SK-N-SH (cell line): ENCODE measurements at regions not wholly inside any gene's neighbourhood (a gene's known extent, or its start where the extent isn't known, plus 50 kb on each side); places are given as distances from the start of the nearest gene placed in this dataset.

Experiments used
- CTCF ChIA-PET: fragments of 300-600, 350-600 bp; formaldehyde crosslinking; extraction: SDS; loops from one replicate; lab custom pipeline; 2021; lab: Yijun Ruan, JAX
- POLR2A ChIA-PET: fragments of 350-600 bp; sonication (Branson Sonifier 250); formaldehyde crosslinking; extraction: SDS; loops from one replicate; lab custom pipeline; 2020; ENCODE audit warnings: antibody characterized with exemption, inconsistent platforms; lab: Yijun Ruan, JAX
- DNase-seq: peaks from one replicate; pipeline ENCODE4 v3.0.0; 2012
- H2AFZ ChIP-seq: fragments of 200-600 bp; sonication (generic); 2 replicates; pipeline ENCODE4 v1.8.1; 2016; ENCODE audit warnings: antibody characterized with exemption, mild to moderate bottlenecking, low read depth
- H3F3A ChIP-seq: fragments of 200-600 bp; sonication (generic); replicated peaks from 2 replicates; pipeline ENCODE3; 2016; ENCODE audit warnings: antibody characterized with exemption, mild to moderate bottlenecking; ENCODE audit not compliant: insufficient read depth
- H3K27ac ChIP-seq, 2 experiments: fragments of 200-500 bp in 1 of 2; fragments of 200-600 bp in 1 of 2; sonication (Bioruptor generic) in 1 of 2; sonication (generic), shearing (Covaris generic) in 1 of 2; 2 replicates each; pipeline versions ENCODE4 v1.5.1 to v1.6.1; 2014 to 2016; ENCODE audit warnings: low read depth in 2 of 2, inconsistent platforms in 1 of 2, low read length in 1 of 2, mild to moderate bottlenecking in 1 of 2, mixed read lengths in 1 of 2
- H3K27me3 ChIP-seq: fragments of 200-600 bp; sonication (generic), shearing (Covaris generic); 2 replicates; pipeline ENCODE4 v1.6.1; 2016; ENCODE audit warnings: mixed run types; ENCODE audit not compliant: insufficient read depth
- H3K36me3 ChIP-seq, 2 experiments: fragments of 200-500 bp in 1 of 2; fragments of 200-600 bp in 1 of 2; sonication (Bioruptor generic) in 1 of 2; sonication (generic) in 1 of 2; replicated peaks in 1 of 2; 2 replicates each; pipeline versions ENCODE3 to v1.5.1; 2014 to 2016; ENCODE audit warnings: low read length in 1 of 2, mild to moderate bottlenecking in 1 of 2; ENCODE audit not compliant: insufficient read depth in 2 of 2, control insufficient read depth in 1 of 2
- H3K4me1 ChIP-seq, 2 experiments: fragments of 200-500 bp in 1 of 2; fragments of 200-600 bp in 1 of 2; sonication (Bioruptor generic) in 1 of 2; sonication (generic), shearing (Covaris generic) in 1 of 2; 2 replicates each; pipeline versions ENCODE4 v1.5.1 to v1.6.1; 2014 to 2016; ENCODE audit warnings: low read depth in 1 of 2, low read length in 1 of 2, mixed run types in 1 of 2; ENCODE audit not compliant: insufficient read depth in 2 of 2, control insufficient read depth in 1 of 2
- H3K4me2 ChIP-seq: fragments of 200-600 bp; sonication (generic), shearing (Covaris generic); 2 replicates; pipeline ENCODE4 v1.6.1; 2017; ENCODE audit warnings: mixed run types
- H3K4me3 ChIP-seq, 2 experiments: fragments of 200-500 bp in 1 of 2; fragments of 200-600 bp in 1 of 2; sonication (Bioruptor generic) in 1 of 2; sonication (generic), shearing (Covaris generic) in 1 of 2; 2 replicates each; pipeline versions ENCODE4 v1.5.1 to v1.8.1; 2014 to 2016; ENCODE audit warnings: low read depth in 2 of 2, inconsistent platforms in 1 of 2, low read length in 1 of 2, mild to moderate bottlenecking in 1 of 2, mixed read lengths in 1 of 2, moderate library complexity in 1 of 2
- H3K79me2 ChIP-seq: fragments of 200-600 bp; sonication (generic); 2 replicates; pipeline ENCODE4 v1.8.1; 2017; ENCODE audit warnings: mild to moderate bottlenecking; ENCODE audit not compliant: insufficient read depth
- H3K9ac ChIP-seq: fragments of 200-600 bp; sonication (generic); 2 replicates; pipeline ENCODE4 v1.6.1; 2017; ENCODE audit warnings: mixed run types
- H3K9me2 ChIP-seq: fragments of 200-600 bp; sonication (generic); 2 replicates; pipeline ENCODE4 v1.6.1; 2017; ENCODE audit warnings: mixed run types
- H3K9me3 ChIP-seq: fragments of 200-600 bp; sonication (generic); 2 replicates; pipeline ENCODE4 v1.6.1; 2017; ENCODE audit warnings: mixed run types, mild to moderate bottlenecking, moderate library complexity
- H4K20me1 ChIP-seq: fragments of 200-600 bp; sonication (generic); 2 replicates; pipeline ENCODE4 v1.6.1; 2017; ENCODE audit warnings: mild to moderate bottlenecking, mixed run types; ENCODE audit not compliant: insufficient read depth
- CHD2 ChIP-seq: fragments of 150-350 bp; IDR thresholded peaks from 2 replicates; pipeline ENCODE4 v1.6.1; 2018; ENCODE audit warnings: low read length; ENCODE audit not compliant: partially characterized antibody
- FOSL2 ChIP-seq: IDR thresholded peaks from 2 replicates; pipeline ENCODE4 v1.4.0; 2012; ENCODE audit warnings: low read depth, mild to moderate bottlenecking, moderate library complexity, borderline replicate concordance
- FOXM1 ChIP-seq: IDR thresholded peaks from 2 replicates; pipeline ENCODE4 v1.4.0; 2012; ENCODE audit warnings: low read depth, mild to moderate bottlenecking
- GABPA ChIP-seq: IDR thresholded peaks from 2 replicates; pipeline ENCODE4 v1.4.0; 2012; ENCODE audit warnings: low read depth, mild to moderate bottlenecking
- GATA2 ChIP-seq: sonication (generic); formaldehyde crosslinking; IDR thresholded peaks from 2 replicates; pipeline ENCODE4 v1.5.0; 2020; ENCODE audit warnings: mild to moderate bottlenecking, missing genetic modification reagents
- IRF3 ChIP-seq: fragments of 150-350 bp; IDR thresholded peaks from 2 replicates; pipeline ENCODE4 v1.6.1; 2016; ENCODE audit warnings: mild to moderate bottlenecking, low read depth, low read length
- MAX ChIP-seq: IDR thresholded peaks from 2 replicates; pipeline ENCODE4 v1.4.0; 2012; ENCODE audit warnings: low read depth
- POLR2AphosphoS5 ChIP-seq: IDR thresholded peaks from 2 replicates; pipeline ENCODE4 v1.6.1; 2012; ENCODE audit warnings: low read depth, low read length
- RAD21 ChIP-seq: IDR thresholded peaks from 2 replicates; pipeline ENCODE4 v1.6.1; 2012; ENCODE audit warnings: mild to moderate bottlenecking, low read length
- RCOR1 ChIP-seq: fragments of 150-350 bp; IDR thresholded peaks from 2 replicates; pipeline ENCODE4 v1.6.1; 2017; ENCODE audit warnings: antibody characterized with exemption, low read length
- REST ChIP-seq: IDR thresholded peaks from 2 replicates; pipeline ENCODE4 v1.6.1; 2012; ENCODE audit warnings: mild to moderate bottlenecking, low read depth, low read length, moderate library complexity
- RFX5 ChIP-seq: IDR thresholded peaks from 2 replicates; pipeline ENCODE4 v1.6.1; 2012; ENCODE audit warnings: mild to moderate bottlenecking, improper control_type of control experiment, low read length
- RXRA ChIP-seq: IDR thresholded peaks from 2 replicates; pipeline ENCODE4 v1.4.0; 2012; ENCODE audit warnings: low read depth, mild to moderate bottlenecking, borderline replicate concordance
- SMC3 ChIP-seq: IDR thresholded peaks from 2 replicates; pipeline ENCODE4 v1.6.1; 2012; ENCODE audit warnings: low read depth, low read length, improper control_type of control experiment
- TCF12 ChIP-seq: IDR thresholded peaks from 2 replicates; pipeline ENCODE4 v1.4.0; 2012
- TEAD4 ChIP-seq: IDR thresholded peaks from 2 replicates; pipeline ENCODE4 v1.4.0; 2012; ENCODE audit warnings: mild to moderate bottlenecking, borderline replicate concordance; ENCODE audit not compliant: insufficient read depth
- USF1 ChIP-seq: IDR thresholded peaks from 2 replicates; pipeline ENCODE4 v1.4.0; 2012; ENCODE audit warnings: low read depth, borderline replicate concordance
- YY1 ChIP-seq: IDR thresholded peaks from 2 replicates; pipeline ENCODE4 v1.4.0; 2012; ENCODE audit warnings: low read depth, mild to moderate bottlenecking
- ZBTB33 ChIP-seq: IDR thresholded peaks from 2 replicates; pipeline ENCODE4 v1.4.0; 2012; ENCODE audit warnings: low read depth, borderline replicate concordance

- Histone ChIP-seq H3K4me3 (no peak overlapping the region), H3K27ac (no peak overlapping the region), H2AFZ (no peak overlapping the region), H3K9me3 (no peaks in the 10 kb centered on the region), H3F3A (no peaks in the 10 kb centered on the region), H3K9me2 (no peaks in the 10 kb centered on the region), H3K4me2 (no peak overlapping the region), H3K9ac (no peak overlapping the region), H4K20me1 (no peaks in the 10 kb centered on the region), H3K36me3 (no peaks in the 10 kb centered on the region), H3K4me1 (no peaks in the 10 kb centered on the region), H3K27me3 (peaks cover 21% of the 10 kb centered on the region; the same call in 1 of the 2 replicates), H3K79me2 (no peaks in the 10 kb centered on the region)
- POLR2A ChIA-PET, result no interaction called here
- no peak for DNase-seq
- TF ChIP-seq RXRA, result no peak
- TF ChIP-seq POLR2AphosphoS5, result no peak
- TF ChIP-seq TCF12, result no peak
- no peak for TF ChIP-seq CHD2
- TF ChIP-seq YY1, result no peak
- TF ChIP-seq TEAD4, result no peak
- no peak for TF ChIP-seq FOSL2
- TF ChIP-seq RCOR1, result no peak
- no peak for TF ChIP-seq FOXM1
- TF ChIP-seq IRF3, result no peak
- no peak for TF ChIP-seq REST
- no peak for TF ChIP-seq ZBTB33
- TF ChIP-seq RAD21, result no peak
- TF ChIP-seq GABPA, result no peak
- TF ChIP-seq RFX5, result no peak
- TF ChIP-seq MAX, result no peak
- no peak for TF ChIP-seq SMC3
- no peak for TF ChIP-seq GATA2 (CRISPR knock-in tag)
- TF ChIP-seq USF1, result no peak
- CTCF ChIA-PET, result interaction anchor here (0.7 kb wide), 1 partner anchor 11 kb away, joined by 4 read pairs; no protein-coding TSS in a partner anchor
These were observed 66.3 kb upstream of the SELENOP start for GRCh38 chr5:42878041-42878440.
